COLO668 (cell line): ENCODE measurements at regions not wholly inside any gene's neighbourhood (a gene's known extent, or its start where the extent isn't known, plus 50 kb on each side); places are given as distances from the start of the nearest gene placed in this dataset.

Experiments used
- DNase-seq: peaks from one replicate; lab custom pipeline; 2025; ENCODE audit not compliant: unreplicated experiment; lab: John Stamatoyannopoulos, UW

- peak; percentile 14 for DNase-seq
Observed at GRCh38 chr20:6265204-6265904, 142.5 kb upstream of the FERMT1 start.

DNA sequence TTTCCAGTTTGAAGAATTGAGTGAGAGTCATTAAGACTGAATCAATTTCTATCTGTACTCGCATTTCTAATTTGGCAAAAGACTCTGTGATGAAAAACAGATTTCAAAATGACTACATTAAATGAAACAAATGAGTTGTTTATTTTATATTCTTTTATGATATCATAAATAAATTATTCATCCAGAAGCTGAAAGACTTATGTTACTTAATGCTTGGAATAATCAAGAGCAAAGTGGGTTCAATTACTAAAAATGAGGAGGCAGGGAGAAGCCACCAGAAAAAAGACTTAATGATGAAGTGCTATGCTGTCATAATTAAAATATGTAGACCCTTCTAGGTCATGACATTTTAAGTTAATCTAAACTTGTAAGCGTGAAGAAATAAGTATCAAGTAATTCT, 130.6 kb upstream of the FERMT1 start:
- no peak for DNase-seq

DNA sequence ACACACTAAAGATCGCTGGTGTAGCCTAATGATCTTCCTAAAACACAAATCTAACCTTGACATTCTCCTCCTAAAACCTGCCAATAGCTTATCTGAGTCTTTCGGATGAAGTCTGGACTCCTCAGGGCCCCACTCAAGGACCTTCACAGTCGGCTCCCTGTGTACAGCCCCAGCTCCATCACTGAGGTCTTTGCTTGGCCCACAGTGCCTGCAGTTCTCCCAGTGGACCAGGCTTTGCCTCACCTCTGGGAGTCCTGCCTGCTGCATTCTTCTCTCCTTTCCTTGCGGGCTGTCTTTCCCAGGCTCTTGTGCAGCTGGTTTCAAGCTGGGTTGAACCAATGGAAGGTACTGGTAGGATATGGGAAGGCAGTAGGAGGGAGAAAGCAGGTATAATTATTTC, 122.6 kb upstream of the FERMT1 start:
- DNase-seq = no peak

- DNase-seq = no peak
Observed at GRCh38 chr20:6241591-6241990, 118.8 kb upstream of the FERMT1 start.

DNA sequence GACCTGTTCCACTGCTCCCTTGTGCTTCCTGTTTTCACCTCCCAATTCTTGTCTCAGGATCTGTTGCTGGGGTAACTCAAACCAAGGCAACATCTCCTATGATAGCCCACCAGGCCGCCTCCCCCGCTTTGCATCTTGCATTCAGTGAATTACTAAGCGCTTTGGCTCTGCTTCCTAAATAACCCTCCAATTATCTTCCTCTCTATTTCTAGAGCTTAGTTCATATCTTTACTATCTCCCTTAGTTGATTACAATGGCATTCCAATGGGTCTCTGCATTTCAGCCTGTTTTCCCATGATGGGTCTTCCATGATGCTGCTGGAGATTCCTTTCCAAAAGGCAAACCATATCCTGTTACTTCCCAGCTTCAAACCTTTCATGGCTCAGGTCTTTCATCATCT, 117.2 kb upstream of the FERMT1 start:
- DNase-seq = no peak

- DNase-seq = no peak
Observed at GRCh38 chr20:6238421-6238820, 115.6 kb upstream of the FERMT1 start.

DNA sequence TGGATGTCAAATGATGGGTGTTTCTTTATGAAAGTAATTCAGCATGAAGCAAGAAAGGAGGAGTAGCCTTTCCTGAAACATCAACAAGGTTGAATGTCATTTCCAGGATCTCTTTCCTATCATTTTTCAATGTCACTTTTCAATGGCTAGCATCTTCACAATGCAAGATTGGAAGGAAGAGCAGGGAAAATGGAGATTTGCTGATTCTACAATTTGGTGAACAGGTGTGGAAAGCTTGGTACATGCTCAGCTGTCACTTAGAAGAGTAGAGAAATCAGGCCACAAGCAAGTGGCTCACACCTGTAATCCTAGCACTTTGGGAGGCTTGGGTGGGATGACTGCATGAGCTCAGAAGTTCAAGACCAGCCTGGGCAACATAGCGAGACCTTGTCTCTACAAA, 112.7 kb upstream of the FERMT1 start:
- no peak for DNase-seq

GRCh38 chr20:6232436-6232835, 109.6 kb upstream of the FERMT1 start:
- no peak for DNase-seq

- no peak for DNase-seq
Observed at GRCh38 chr20:6231556-6231955, 108.7 kb upstream of the FERMT1 start.

- no peak for DNase-seq
Observed at GRCh38 chr20:6228302-6228843, 105.5 kb upstream of the FERMT1 start.

GRCh38 chr20:6213311-6213710, 90.5 kb upstream of the FERMT1 start:
- DNase-seq = no peak

DNA sequence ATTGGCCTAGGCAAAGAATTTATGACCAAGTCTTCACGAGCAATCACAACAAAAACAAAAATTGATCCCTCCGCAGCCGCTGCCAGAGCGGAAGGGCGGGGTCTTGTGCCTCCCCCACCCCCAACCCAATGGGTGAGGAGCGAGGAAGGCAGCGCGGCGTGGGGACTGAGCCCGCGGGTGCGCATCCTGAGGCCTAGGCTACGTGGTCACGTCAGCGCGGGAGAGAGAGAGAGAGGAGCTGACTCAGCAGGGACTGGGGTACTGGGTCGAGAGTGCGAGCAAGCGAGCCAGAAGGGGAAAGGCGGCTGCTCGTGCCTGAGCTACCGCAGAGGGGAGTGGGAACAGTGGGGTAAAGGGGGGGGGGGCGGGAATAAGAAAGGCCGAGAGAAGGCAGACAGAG, 90.1 kb upstream of the FERMT1 start:
- DNase-seq = no peak

- no peak for DNase-seq
Observed at GRCh38 chr20:6209093-6209492, 86.3 kb upstream of the FERMT1 start.

GRCh38 chr20:6200092-6200491, 77.3 kb upstream of the FERMT1 start:
- DNase-seq = no peak

- no peak for DNase-seq
Observed at GRCh38 chr20:6185268-6185667, 62.4 kb upstream of the FERMT1 start.

GRCh38 chr20:6184086-6184485, 61.3 kb upstream of the FERMT1 start:
- no peak for DNase-seq

DNA sequence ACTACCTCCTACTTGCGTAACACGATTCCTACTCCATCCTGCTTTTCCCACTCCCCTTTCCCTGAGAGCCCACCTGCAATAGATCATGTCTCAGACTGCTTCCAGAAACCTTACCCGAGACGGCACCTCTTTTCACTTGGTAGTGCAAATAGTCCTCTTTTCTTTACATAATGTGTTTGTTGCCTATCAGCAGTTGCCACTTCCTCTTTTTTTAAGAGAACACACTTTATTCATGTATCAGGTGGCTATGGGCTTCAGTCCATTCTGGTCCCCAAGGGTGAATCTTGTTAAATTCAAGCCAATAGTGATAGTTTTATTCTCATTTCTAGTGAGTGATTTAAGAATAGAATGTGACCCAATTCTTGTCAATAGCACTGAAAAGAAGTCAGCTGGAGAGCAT, 57.7 kb upstream of the FERMT1 start:
- DNase-seq = no peak

DNA sequence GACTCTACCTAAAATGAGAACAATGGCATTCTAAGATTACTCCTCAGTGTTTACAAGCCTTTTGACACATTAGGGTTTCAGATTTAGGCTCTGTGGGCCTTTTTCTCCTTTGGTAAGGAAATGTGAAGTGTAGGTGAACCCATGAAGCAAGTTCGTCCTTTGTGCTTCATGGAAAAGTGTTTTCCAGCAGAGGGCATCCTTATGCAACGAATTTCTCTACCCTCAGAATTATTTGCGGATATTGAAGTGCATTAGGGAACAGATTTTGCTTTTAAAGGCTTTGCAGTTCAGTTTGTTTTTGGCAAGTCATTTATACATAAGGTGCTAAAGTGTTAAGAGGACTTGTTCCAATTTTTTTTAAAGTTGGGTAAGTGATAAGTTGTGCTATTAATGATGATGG, 55.7 kb upstream of the FERMT1 start:
- DNase-seq = peak; percentile 29

DNA sequence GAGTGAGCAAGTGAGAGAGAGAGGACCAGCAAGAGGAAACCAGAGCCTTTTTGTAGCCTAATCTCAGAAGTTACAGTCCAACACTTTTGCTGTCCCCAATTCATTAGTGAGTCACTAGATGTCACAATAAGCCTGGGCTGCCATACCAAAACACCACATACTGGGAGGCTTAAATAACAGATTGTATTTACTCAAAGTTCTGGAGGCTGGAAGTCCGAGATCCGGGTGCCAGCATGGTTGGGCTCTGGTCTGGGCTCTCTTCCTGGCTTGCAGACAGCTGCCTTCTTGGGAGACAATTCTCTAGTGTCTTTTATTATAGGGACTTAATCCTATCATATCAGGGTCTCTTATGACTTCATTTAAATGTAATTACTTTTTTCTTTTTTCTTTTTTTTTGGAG, 50.7 kb upstream of the FERMT1 start:
- DNase-seq = no peak
